ENCODE measurements at regions not wholly inside any gene's neighbourhood (a gene's known extent, or its start where the extent isn't known, plus 50 kb on each side); places are given as distances from the start of the nearest gene placed in this dataset.

DNA sequence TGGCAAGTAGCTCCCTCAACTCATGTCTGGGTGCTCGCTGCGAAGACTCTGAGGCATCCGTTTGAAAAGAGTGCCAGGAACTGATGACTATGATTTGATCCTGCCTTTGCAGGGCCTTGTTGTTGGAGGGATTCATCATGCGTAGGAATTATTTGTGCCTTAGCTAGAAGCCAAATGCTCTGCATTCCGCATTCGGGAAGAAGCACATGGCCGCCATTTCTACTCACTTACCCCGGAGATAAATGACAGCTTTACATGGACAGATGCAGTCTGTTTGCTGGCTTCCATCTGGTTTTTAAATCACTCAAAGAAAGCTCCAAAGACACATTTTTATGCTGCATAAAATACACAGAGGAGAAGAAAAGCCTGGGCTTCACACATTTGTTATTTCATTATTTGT is 363.3 kb upstream of the CDH4 start:
- TF ChIP-seq, protein P1, sequence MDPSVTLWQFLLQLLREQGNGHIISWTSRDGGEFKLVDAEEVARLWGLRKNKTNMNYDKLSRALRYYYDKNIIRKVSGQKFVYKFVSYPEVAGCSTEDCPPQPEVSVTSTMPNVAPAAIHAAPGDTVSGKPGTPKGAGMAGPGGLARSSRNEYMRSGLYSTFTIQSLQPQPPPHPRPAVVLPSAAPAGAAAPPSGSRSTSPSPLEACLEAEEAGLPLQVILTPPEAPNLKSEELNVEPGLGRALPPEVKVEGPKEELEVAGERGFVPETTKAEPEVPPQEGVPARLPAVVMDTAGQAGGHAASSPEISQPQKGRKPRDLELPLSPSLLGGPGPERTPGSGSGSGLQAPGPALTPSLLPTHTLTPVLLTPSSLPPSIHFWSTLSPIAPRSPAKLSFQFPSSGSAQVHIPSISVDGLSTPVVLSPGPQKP (IDR thresholded peaks at IDR 0.05; ENCODE audit: low read depth, low read length): no peak
- no peak for TF ChIP-seq RARB (CRISPR knock-in tag; IDR thresholded peaks at IDR 0.05)
- TF ChIP-seq, protein P2, sequence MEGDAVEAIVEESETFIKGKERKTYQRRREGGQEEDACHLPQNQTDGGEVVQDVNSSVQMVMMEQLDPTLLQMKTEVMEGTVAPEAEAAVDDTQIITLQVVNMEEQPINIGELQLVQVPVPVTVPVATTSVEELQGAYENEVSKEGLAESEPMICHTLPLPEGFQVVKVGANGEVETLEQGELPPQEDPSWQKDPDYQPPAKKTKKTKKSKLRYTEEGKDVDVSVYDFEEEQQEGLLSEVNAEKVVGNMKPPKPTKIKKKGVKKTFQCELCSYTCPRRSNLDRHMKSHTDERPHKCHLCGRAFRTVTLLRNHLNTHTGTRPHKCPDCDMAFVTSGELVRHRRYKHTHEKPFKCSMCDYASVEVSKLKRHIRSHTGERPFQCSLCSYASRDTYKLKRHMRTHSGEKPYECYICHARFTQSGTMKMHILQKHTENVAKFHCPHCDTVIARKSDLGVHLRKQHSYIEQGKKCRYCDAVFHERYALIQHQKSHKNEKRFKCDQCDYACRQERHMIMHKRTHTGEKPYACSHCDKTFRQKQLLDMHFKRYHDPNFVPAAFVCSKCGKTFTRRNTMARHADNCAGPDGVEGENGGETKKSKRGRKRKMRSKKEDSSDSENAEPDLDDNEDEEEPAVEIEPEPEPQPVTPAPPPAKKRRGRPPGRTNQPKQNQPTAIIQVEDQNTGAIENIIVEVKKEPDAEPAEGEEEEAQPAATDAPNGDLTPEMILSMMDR (IDR thresholded peaks at IDR 0.05): no peak
